Pancreas (tissue), 10 donors: ENCODE measurements at regions not wholly inside any gene's neighbourhood (a gene's known extent, or its start where the extent isn't known, plus 50 kb on each side); places are given as distances from the start of the nearest gene placed in this dataset.

Experiments used
- ATAC-seq, 4 donors: fragments of 200-7000 bp; cut with Tn5 transposase; one replicate each; pipeline versions ENCODE4 v1.8.0 to v1.9.1; 2020; ENCODE audit warnings: mild to moderate bottlenecking in 4 of 4, moderate library complexity in 4 of 4
- DNase-seq, 6 donors: peaks; one replicate each; pipeline ENCODE4 v3.0.0-alpha.2; 2020
- FAIRE-seq: peaks from 2 replicates; lab custom pipeline; 2012; peaks lifted over from hg19 to GRCh38; lab: Jason Lieb, UNC
- H3K27ac ChIP-seq, 4 donors: fragments of 200-600 bp; sonication (generic); 1 replicate in 3 of 4; 2 replicates in 1 of 4; pipeline versions ENCODE4 v1.5.0 to v1.8.0; 2020
- H3K27me3 ChIP-seq, 4 donors: fragments of 200-600 bp; one replicate each; pipeline ENCODE4 v1.8.0; 2021
- H3K36me3 ChIP-seq, 3 donors: fragments of 200-600 bp; sonication (generic) in 1 of 3; one replicate each; pipeline versions ENCODE4 v1.5.0 to v1.8.0; 2020 to 2021
- H3K4me1 ChIP-seq, 3 donors: fragments of 200-600 bp; one replicate each; pipeline ENCODE4 v1.8.0; 2021
- H3K4me3 ChIP-seq, 4 donors: fragments of 200-600 bp; sonication (generic) in 2 of 4; one replicate each; pipeline versions ENCODE4 v1.5.0 to v1.8.0; 2020 to 2021
- H3K9me3 ChIP-seq, 4 donors: fragments of 200-600 bp; one replicate each; pipeline ENCODE4 v1.8.0; 2021
- CTCF ChIP-seq, 4 donors: fragments of 200-600 bp; sonication (generic) in 3 of 4; IDR thresholded peaks; one replicate each; pipeline versions ENCODE4 v1.5.0 to v1.8.0; 2021; ENCODE audit warnings: antibody characterized with exemption in 4 of 4
- WGBS, 2 donors: extraction: QIAGEN DNeasy Blood & Tissue Kit; methylation state at CpG; one replicate each; pipeline ENCODE4 v1.1.7; 2013; 5-methylcytosine and 5-hydroxymethylcytosine counted together
- intact Hi-C, 3 donors: fragments of 100-400 bp; cut with DNase I; formaldehyde crosslinking; loops; one replicate each; pipeline versions ENCODE4 v1.11.1 to v1.14.2; 2022
- donor health status: healthy with polysubstance abuse.
- donor health status: DM: no; HTN: no; CAD: no; lungs with moderate emphysema.
- donor health status: DM: no; HTN: no; CAD: no.
- donor health status: control.
- donor health status: control.
- donor health status: Bipolar disorder and iron deficiency.
- donor health status: DM: yes; HTN: yes; CAD: no.
- donor health status: DM: no; HTN: no; CAD: no.
- donor health status: DM: no; HTN: no; CAD: no.
- donor health status: DM: yes; HTN: yes; CAD: no.

GRCh38 chr2:120887320-120887697 lies 151.6 kb downstream of the GLI2 start:
- 32 to 37% methylated on average over 11 of the region's 11 CpGs for WGBS, 2 donors
- DNase-seq (peak in 3 of 6 donors; percentile 39 to 57 (median 41)), ATAC-seq (peak; percentile 60 to 88 (median 73)), FAIRE-seq (no peak)
- peaks cover 0 to 5% (median 0%) of the 10 kb centered on the region in 3 donors for H3K4me1 ChIP-seq
- H3K27ac ChIP-seq: no peak overlapping the region
- intact Hi-C loops: no loop called here
- H3K4me3 ChIP-seq: no peak overlapping the region
- no peaks in the 10 kb centered on the region for H3K36me3 ChIP-seq
- no peak for TF ChIP-seq CTCF (IDR thresholded peaks at IDR 0.05)
- H3K27me3 ChIP-seq: no peaks in the 10 kb centered on the region
- H3K9me3 ChIP-seq: no peaks in the 10 kb centered on the region

GRCh38 chr2:120887741-120888231 lies 152.1 kb downstream of the GLI2 start:
- ATAC-seq (peak; percentile 31 to 64 (median 56)), DNase-seq (peak in 2 of 6 donors; percentile 38 to 56), FAIRE-seq (no peak)
- H3K4me3 ChIP-seq: no peak overlapping the region
- peaks cover 0 to 5% (median 0%) of the 10 kb centered on the region in 3 donors for H3K4me1 ChIP-seq
- WGBS, 2 donors: 38 to 40% methylated on average over 14 of the region's 14 CpGs
- intact Hi-C loops: no loop called here
- H3K27ac ChIP-seq: no peak overlapping the region
- H3K9me3 ChIP-seq: no peaks in the 10 kb centered on the region
- TF ChIP-seq CTCF (IDR thresholded peaks at IDR 0.05): no peak
- no peaks in the 10 kb centered on the region for H3K27me3 ChIP-seq
- no peaks in the 10 kb centered on the region for H3K36me3 ChIP-seq

GRCh38 chr2:120888851-120889250 lies 153.2 kb downstream of the GLI2 start:
- no peaks in the 10 kb centered on the region for H3K9me3 ChIP-seq
- FAIRE-seq (no peak), ATAC-seq (no peak), DNase-seq (peak in 1 of 6 donors; percentile 22)
- H3K27ac ChIP-seq: no peak overlapping the region
- 95 to 96% methylated on average over 10 of the region's 10 CpGs for WGBS, 2 donors
- H3K4me1 ChIP-seq: peaks cover 0 to 5% (median 0%) of the 10 kb centered on the region in 3 donors
- H3K27me3 ChIP-seq: no peaks in the 10 kb centered on the region
- no peaks in the 10 kb centered on the region for H3K36me3 ChIP-seq
- intact Hi-C loops: no loop called here
- no peak overlapping the region for H3K4me3 ChIP-seq
- no peak for TF ChIP-seq CTCF (IDR thresholded peaks at IDR 0.05)

- no peaks in the 10 kb centered on the region for H3K36me3 ChIP-seq
- no peak for ATAC-seq
- no peak for FAIRE-seq
- peaks cover 0 to 5% (median 0%) of the 10 kb centered on the region in 3 donors for H3K4me1 ChIP-seq
- 84 to 95% methylated on average over 3 of the region's 3 CpGs for WGBS, 2 donors
- no peak overlapping the region for H3K27ac ChIP-seq
- no peak overlapping the region for H3K4me3 ChIP-seq
- H3K27me3 ChIP-seq: no peaks in the 10 kb centered on the region
- intact Hi-C loops: no loop called here
- TF ChIP-seq CTCF (IDR thresholded peaks at IDR 0.05): no peak
- no peaks in the 10 kb centered on the region for H3K9me3 ChIP-seq
- DNase-seq: no peak
Measured at GRCh38 chr2:120889936-120890335, 154.3 kb downstream of the GLI2 start.

- Histone ChIP-seq H3K36me3 (no peaks in the 10 kb centered on the region), H3K27ac (no peak overlapping the region), H3K27me3 (no peaks in the 10 kb centered on the region), H3K4me3 (no peak overlapping the region), H3K4me1 (peaks cover 0 to 5% (median 0%) of the 10 kb centered on the region in 3 donors), H3K9me3 (no peaks in the 10 kb centered on the region)
- TF ChIP-seq CTCF (IDR thresholded peaks at IDR 0.05): no peak
- ATAC-seq (no peak), DNase-seq (peak in 1 of 6 donors; percentile 16), FAIRE-seq (no peak)
- intact Hi-C loops: no loop called here
- WGBS, 2 donors: 87 to 96% methylated on average over 12 of the region's 12 CpGs
Measured at GRCh38 chr2:120890566-120891360, 155.1 kb downstream of the GLI2 start.
